ENCODE measurements at regions not wholly inside any gene's neighbourhood (a gene's known extent, or its start where the extent isn't known, plus 50 kb on each side); places are given as distances from the start of the nearest gene placed in this dataset.

GRCh38 chr1:185537596-185537995 is 196.6 kb upstream of the HMCN1 start:
- ATAC-seq, result no peak
- Histone ChIP-seq H3K4me1 (peaks cover 21% of the 10 kb centered on the region), H3K27ac (no peak overlapping the region), H3K27me3 (no peaks in the 10 kb centered on the region), H3K9me3 (no peaks in the 10 kb centered on the region), H3K4me3 (no peak overlapping the region), H3K36me3 (replicated peaks in 1 of 2; ENCODE audit: insufficient read depth in 1 of 2, low read depth in 2 of 2) (no peaks in the 10 kb centered on the region)
- TF ChIP-seq CTCF (IDR thresholded peaks at IDR 0.05) (no peak), POLR2A (IDR thresholded peaks at IDR 0.05) (no peak)
- WGBS, 2 donors, result 88 to 89% methylated on average over 2 of the region's 2 CpGs
- intact Hi-C loops (cut with DNase I), result no loop called here
- DNase-seq, result no peak

- H3K9me3 ChIP-seq, result no peaks in the 10 kb centered on the region
- WGBS, 2 donors, result 77 to 91% methylated on average over 3 of the region's 3 CpGs
- H3K27me3 ChIP-seq, result no peaks in the 10 kb centered on the region
- DNase-seq (no peak), ATAC-seq (no peak)
- H3K36me3 ChIP-seq (replicated peaks in 1 of 2; ENCODE audit: insufficient read depth in 1 of 2, low read depth in 2 of 2), result no peaks in the 10 kb centered on the region
- H3K4me3 ChIP-seq, result no peak overlapping the region
- TF ChIP-seq CTCF (IDR thresholded peaks at IDR 0.05), result no peak
- TF ChIP-seq POLR2A (IDR thresholded peaks at IDR 0.05), result no peak
- peaks cover 21% of the 10 kb centered on the region for H3K4me1 ChIP-seq
- intact Hi-C loops (cut with DNase I), result no loop called here
- H3K27ac ChIP-seq, result no peak overlapping the region
These were observed 197.8 kb upstream of the HMCN1 start for GRCh38 chr1:185536165-185536920.

- 86 to 93% methylated on average over 2 of the region's 2 CpGs for WGBS, 2 donors
- Histone ChIP-seq H3K36me3 (replicated peaks in 1 of 2; ENCODE audit: insufficient read depth in 1 of 2, low read depth in 2 of 2) (no peaks in the 10 kb centered on the region), H3K27me3 (no peaks in the 10 kb centered on the region), H3K9me3 (no peaks in the 10 kb centered on the region), H3K4me3 (no peak overlapping the region), H3K27ac (peak overlapping the region in 3 of 4 donors; percentile 54 to 84 (median 80)), H3K4me1 (peaks cover 21% of the 10 kb centered on the region)
- no peak for DNase-seq
- ATAC-seq, result no peak
- TF ChIP-seq CTCF (IDR thresholded peaks at IDR 0.05) (no peak), POLR2A (IDR thresholded peaks at IDR 0.05) (no peak)
- intact Hi-C loops (cut with DNase I), result no loop called here
These were observed 198.6 kb upstream of the HMCN1 start for GRCh38 chr1:185535621-185536020.

GRCh38 chr1:185534801-185535200 is 199.4 kb upstream of the HMCN1 start:
- no peaks in the 10 kb centered on the region for H3K27me3 ChIP-seq
- H3K9me3 ChIP-seq, result no peaks in the 10 kb centered on the region
- H3K4me1 ChIP-seq, result peaks cover 29% of the 10 kb centered on the region
- DNase-seq (peak; percentile 59 to 86 (median 60)), ATAC-seq (peak; percentile 96)
- TF ChIP-seq CTCF (IDR thresholded peaks at IDR 0.05), result peak in 1 of 7 experiments; percentile 6
- peak in 1 of 3 donors; percentile 12 for TF ChIP-seq POLR2A (IDR thresholded peaks at IDR 0.05)
- H3K27ac ChIP-seq, result peak overlapping the region in 3 of 4 donors; percentile 54 to 84 (median 80)
- H3K36me3 ChIP-seq (replicated peaks in 1 of 2; ENCODE audit: insufficient read depth in 1 of 2, low read depth in 2 of 2), result no peaks in the 10 kb centered on the region
- intact Hi-C loops (cut with DNase I), result no loop called here
- H3K4me3 ChIP-seq, result no peak overlapping the region
- 12 to 20% methylated on average over 6 of the region's 6 CpGs for WGBS, 2 donors

- no peaks in the 10 kb centered on the region for H3K9me3 ChIP-seq
- no peak for TF ChIP-seq POLR2A (IDR thresholded peaks at IDR 0.05)
- TF ChIP-seq CTCF (IDR thresholded peaks at IDR 0.05), result no peak
- H3K4me1 ChIP-seq, result peaks cover 30% of the 10 kb centered on the region
- WGBS, 2 donors, result 69 to 78% methylated on average over 4 of the region's 4 CpGs
- H3K27ac ChIP-seq, result no peak overlapping the region
- H3K36me3 ChIP-seq (replicated peaks in 1 of 2; ENCODE audit: insufficient read depth in 1 of 2, low read depth in 2 of 2), result no peaks in the 10 kb centered on the region
- DNase-seq (peak in 1 of 4 donors; percentile 21), ATAC-seq (no peak)
- intact Hi-C loops (cut with DNase I), result no loop called here
- no peaks in the 10 kb centered on the region for H3K27me3 ChIP-seq
- H3K4me3 ChIP-seq, result no peak overlapping the region
These were observed 200.6 kb upstream of the HMCN1 start for GRCh38 chr1:185533596-185533995.
